SH-SY5Y (cell line): ENCODE measurements at regions not wholly inside any gene's neighbourhood (a gene's known extent, or its start where the extent isn't known, plus 50 kb on each side); places are given as distances from the start of the nearest gene placed in this dataset.

ENCODE experiments used
- GATA2 ChIP-seq: IDR thresholded peaks from 2 replicates; pipeline ENCODE4 v1.6.1; 2011; ENCODE audit warnings: mild to moderate bottlenecking, low read depth, low read length
- GATA3 ChIP-seq: IDR thresholded peaks from 2 replicates; pipeline ENCODE4 v1.6.1; 2011; ENCODE audit warnings: low read depth, mild to moderate bottlenecking, low read length, moderate library complexity

GRCh38 chr6:97995158-97995557, 712.1 kb upstream of the MMS22L start:
- TF ChIP-seq GATA2 (no peak), GATA3 (no peak)
